ENCODE measurements at regions not wholly inside any gene's neighbourhood (a gene's known extent, or its start where the extent isn't known, plus 50 kb on each side); places are given as distances from the start of the nearest gene placed in this dataset.

- no peak for DNase-seq (ENCODE audit: low spot score)
- in situ Hi-C loops (cut with HindIII; ENCODE audit: low sequenced_read_pairs) = no loop called here
These were observed 406.0 kb upstream of the DMAC1 start for GRCh38 chr9:8205576-8205975.

GRCh38 chr9:8189881-8190280 is 390.3 kb upstream of the DMAC1 start:
- in situ Hi-C loops (cut with HindIII; ENCODE audit: low sequenced_read_pairs) = no loop called here
- no peak for DNase-seq (ENCODE audit: low spot score)

GRCh38 chr9:8188723-8189407 is 389.3 kb upstream of the DMAC1 start:
- in situ Hi-C loops (cut with HindIII; ENCODE audit: low sequenced_read_pairs) = no loop called here
- DNase-seq (ENCODE audit: low spot score) = no peak

GRCh38 chr9:8186560-8186959 is 387.0 kb upstream of the DMAC1 start:
- in situ Hi-C loops (cut with HindIII; ENCODE audit: low sequenced_read_pairs) = no loop called here
- no peak for DNase-seq (ENCODE audit: low spot score)

GRCh38 chr9:8183618-8184017 is 384.0 kb upstream of the DMAC1 start:
- in situ Hi-C loops (cut with HindIII; ENCODE audit: low sequenced_read_pairs) = no loop called here
- DNase-seq (ENCODE audit: low spot score) = no peak

GRCh38 chr9:8179381-8180053 is 379.9 kb upstream of the DMAC1 start:
- no peak for DNase-seq (ENCODE audit: low spot score)
- in situ Hi-C loops (cut with HindIII; ENCODE audit: low sequenced_read_pairs) = no loop called here

- in situ Hi-C loops (cut with HindIII; ENCODE audit: low sequenced_read_pairs) = no loop called here
- no peak for DNase-seq (ENCODE audit: low spot score)
These were observed 372.4 kb upstream of the DMAC1 start for GRCh38 chr9:8172000-8172399.

- no peak for DNase-seq (ENCODE audit: low spot score)
- in situ Hi-C loops (cut with HindIII; ENCODE audit: low sequenced_read_pairs) = no loop called here
These were observed 369.4 kb upstream of the DMAC1 start for GRCh38 chr9:8168916-8169438.

GRCh38 chr9:8160787-8161186 is 361.2 kb upstream of the DMAC1 start:
- in situ Hi-C loops (cut with HindIII; ENCODE audit: low sequenced_read_pairs) = no loop called here
- DNase-seq (ENCODE audit: low spot score) = no peak

GRCh38 chr9:8158574-8158973 is 359.0 kb upstream of the DMAC1 start:
- no peak for DNase-seq (ENCODE audit: low spot score)
- in situ Hi-C loops (cut with HindIII; ENCODE audit: low sequenced_read_pairs) = no loop called here

- in situ Hi-C loops (cut with HindIII; ENCODE audit: low sequenced_read_pairs) = no loop called here
- DNase-seq (ENCODE audit: low spot score) = no peak
These were observed 358.2 kb upstream of the DMAC1 start for GRCh38 chr9:8157683-8158324.

- DNase-seq (ENCODE audit: low spot score) = no peak
- in situ Hi-C loops (cut with HindIII; ENCODE audit: low sequenced_read_pairs) = no loop called here
These were observed 356.8 kb upstream of the DMAC1 start for GRCh38 chr9:8156346-8156745.

- in situ Hi-C loops (cut with HindIII; ENCODE audit: low sequenced_read_pairs) = no loop called here
- no peak for DNase-seq (ENCODE audit: low spot score)
These were observed 356.1 kb upstream of the DMAC1 start for GRCh38 chr9:8155706-8156105.

GRCh38 chr9:8143677-8144076 is 344.1 kb upstream of the DMAC1 start:
- in situ Hi-C loops (cut with HindIII; ENCODE audit: low sequenced_read_pairs) = no loop called here
- DNase-seq (ENCODE audit: low spot score) = no peak

- no peak for DNase-seq (ENCODE audit: low spot score)
- in situ Hi-C loops (cut with HindIII; ENCODE audit: low sequenced_read_pairs) = no loop called here
These were observed 341.0 kb upstream of the DMAC1 start for GRCh38 chr9:8140557-8140956.

GRCh38 chr9:8139756-8140155 is 340.2 kb upstream of the DMAC1 start:
- DNase-seq (ENCODE audit: low spot score) = no peak
- in situ Hi-C loops (cut with HindIII; ENCODE audit: low sequenced_read_pairs) = no loop called here

GRCh38 chr9:8136477-8136876 is 336.9 kb upstream of the DMAC1 start:
- DNase-seq (ENCODE audit: low spot score) = no peak
- in situ Hi-C loops (cut with HindIII; ENCODE audit: low sequenced_read_pairs) = no loop called here

GRCh38 chr9:8134635-8135034 is 335.1 kb upstream of the DMAC1 start:
- in situ Hi-C loops (cut with HindIII; ENCODE audit: low sequenced_read_pairs) = no loop called here
- no peak for DNase-seq (ENCODE audit: low spot score)

GRCh38 chr9:8133606-8134005 is 334.0 kb upstream of the DMAC1 start:
- in situ Hi-C loops (cut with HindIII; ENCODE audit: low sequenced_read_pairs) = no loop called here
- no peak for DNase-seq (ENCODE audit: low spot score)

GRCh38 chr9:8115570-8115969 is 316.0 kb upstream of the DMAC1 start:
- no peak for DNase-seq (ENCODE audit: low spot score)
- in situ Hi-C loops (cut with HindIII; ENCODE audit: low sequenced_read_pairs) = no loop called here

Measured in G401 (cell line).